HEK293 (cell line): ENCODE measurements at regions not wholly inside any gene's neighbourhood (a gene's known extent, or its start where the extent isn't known, plus 50 kb on each side); places are given as distances from the start of the nearest gene placed in this dataset.

Source experiments
- CTCF ChIA-PET: fragments of 350-600 bp; formaldehyde crosslinking; extraction: SDS; loops from one replicate; lab custom pipeline; 2021; ENCODE audit warnings: antibody characterized with exemption; lab: Yijun Ruan, JAX
- POLR2A ChIA-PET: fragments of 300-600 bp; formaldehyde crosslinking; extraction: SDS; loops from one replicate; lab custom pipeline; 2020; ENCODE audit warnings: antibody characterized with exemption, inconsistent platforms; lab: Yijun Ruan, JAX
- H3K27ac ChIP-seq: fragments of 200-500 bp; sonication (Bioruptor generic); 2 replicates; pipeline ENCODE4 v1.5.1; 2014; ENCODE audit warnings: low read depth, low read length, control low read depth, inconsistent platforms; ENCODE audit errors: extremely low read depth
- H3K36me3 ChIP-seq, 2 experiments: fragments of 200-500 bp in 1 of 2; sonication (Bioruptor generic) in 1 of 2; 1 replicate in 1 of 2; 2 replicates in 1 of 2; pipeline ENCODE4 v1.5.1; 2014 to 2017; ENCODE audit warnings: inconsistent platforms in 2 of 2, low read length in 2 of 2; ENCODE audit not compliant: control insufficient read depth in 2 of 2, insufficient read depth in 1 of 2
- H3K4me1 ChIP-seq: fragments of 200-500 bp; sonication (Bioruptor generic); 2 replicates; pipeline ENCODE4 v1.5.1; 2014; ENCODE audit warnings: mild to moderate bottlenecking, low read length, inconsistent platforms; ENCODE audit not compliant: control insufficient read depth, insufficient read depth
- H3K4me3 ChIP-seq: 2 replicates; pipeline ENCODE4 v1.5.1; 2011; ENCODE audit warnings: low read depth, mild to moderate bottlenecking, control low read depth, low read length, moderate library complexity
- H3K9me3 ChIP-seq: fragments of 200-500 bp; sonication (Bioruptor generic); 2 replicates; pipeline ENCODE4 v1.5.1; 2014; ENCODE audit warnings: low read depth, low read length, inconsistent platforms; ENCODE audit not compliant: control insufficient read depth, insufficient read depth
- MZF1 ChIP-seq: fragments of 450-650 bp; formaldehyde crosslinking; IDR thresholded peaks from 2 replicates; pipeline ENCODE4 v1.5.1; 2017; ENCODE audit warnings: missing biosample characterization, missing genetic modification characterization, borderline replicate concordance
- PRDM4 ChIP-seq: fragments of 450-650 bp; formaldehyde crosslinking; IDR thresholded peaks from 2 replicates; pipeline ENCODE4 v1.5.1; 2017; ENCODE audit warnings: missing biosample characterization, missing genetic modification characterization
- ZBTB8A ChIP-seq: fragments of 450-650 bp; formaldehyde crosslinking; IDR thresholded peaks from 2 replicates; pipeline ENCODE4 v1.5.1; 2016; ENCODE audit warnings: missing biosample characterization, missing genetic modification characterization
- ZNF2 ChIP-seq: fragments of 450-650 bp; formaldehyde crosslinking; IDR thresholded peaks from 2 replicates; pipeline ENCODE4 v1.5.1; 2016; ENCODE audit warnings: missing biosample characterization, missing genetic modification characterization
- ZNF221 ChIP-seq: fragments of 450-650 bp; formaldehyde crosslinking; IDR thresholded peaks from 2 replicates; pipeline ENCODE4 v1.5.1; 2017; ENCODE audit warnings: missing biosample characterization, missing genetic modification characterization, borderline replicate concordance
- ZNF530 ChIP-seq: fragments of 450-650 bp; formaldehyde crosslinking; IDR thresholded peaks from 2 replicates; pipeline ENCODE4 v1.5.1; 2016; ENCODE audit warnings: low read depth, missing biosample characterization, missing genetic modification characterization
- ZNF555 ChIP-seq: fragments of 450-650 bp; formaldehyde crosslinking; conservative IDR thresholded peaks from 2 replicates; pipeline ENCODE4 v1.5.1; 2017; ENCODE audit warnings: missing biosample characterization, mild to moderate bottlenecking, missing genetic modification characterization, inconsistent platforms
- ZNF792 ChIP-seq: fragments of 450-650 bp; formaldehyde crosslinking; IDR thresholded peaks from 2 replicates; pipeline ENCODE4 v1.5.1; 2016; ENCODE audit warnings: missing biosample characterization, missing genetic modification characterization
- ZSCAN16 ChIP-seq: fragments of 450-650 bp; formaldehyde crosslinking; IDR thresholded peaks from 2 replicates; pipeline ENCODE4 v1.5.1; 2016; ENCODE audit warnings: missing biosample characterization, missing genetic modification characterization
- ZSCAN5A ChIP-seq: fragments of 450-650 bp; formaldehyde crosslinking; IDR thresholded peaks from 2 replicates; pipeline ENCODE4 v1.5.1; 2016; ENCODE audit warnings: missing biosample characterization, missing genetic modification characterization
- TF ChIP-seq, protein P1 (sequence below): fragments of 450-650 bp; formaldehyde crosslinking; IDR thresholded peaks from 2 replicates; pipeline ENCODE4 v1.5.1; 2016; ENCODE audit warnings: missing biosample characterization, missing genetic modification characterization
- TF ChIP-seq, protein P2 (sequence below): sonication (generic); formaldehyde crosslinking; IDR thresholded peaks from 2 replicates; pipeline ENCODE4 v1.8.1; 2022; ENCODE audit warnings: mild to moderate bottlenecking, moderate library complexity, missing genetic modification reagents
- TF ChIP-seq, protein P3 (sequence below): fragments of 450-650 bp; formaldehyde crosslinking; IDR thresholded peaks from 2 replicates; pipeline ENCODE4 v1.5.1; 2017; ENCODE audit warnings: missing biosample characterization, missing genetic modification characterization
- TF ChIP-seq, protein P4 (sequence below): fragments of 450-650 bp; formaldehyde crosslinking; IDR thresholded peaks from 2 replicates; pipeline ENCODE4 v1.5.1; 2016; ENCODE audit warnings: missing biosample characterization, missing genetic modification characterization, borderline replicate concordance
- TF ChIP-seq, protein P5 (sequence below): fragments of 450-650 bp; formaldehyde crosslinking; IDR thresholded peaks from 2 replicates; pipeline ENCODE4; 2016; ENCODE audit warnings: missing biosample characterization, missing genetic modification characterization

DNA sequence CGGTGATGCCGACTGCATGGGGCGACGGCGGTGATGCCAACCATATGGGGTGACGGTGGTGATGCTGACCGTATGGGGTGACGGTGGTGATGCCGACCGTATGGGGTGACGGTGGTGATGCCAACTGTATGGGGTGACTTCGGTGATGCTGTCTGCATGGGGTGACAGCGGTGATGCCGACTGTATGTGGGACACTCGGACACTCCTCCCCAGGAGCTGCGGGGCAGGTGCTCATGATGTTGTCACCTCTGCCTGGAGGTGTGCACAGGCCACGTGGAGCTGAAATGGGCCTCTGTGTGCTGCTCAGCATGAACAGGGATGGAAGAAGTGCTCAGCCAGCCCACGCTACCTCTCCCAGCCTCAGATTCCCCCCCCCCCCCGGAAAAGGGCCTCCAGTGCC is 171.8 kb downstream of the OLFM1 start:
- no peaks in the 10 kb centered on the region for H3K9me3 ChIP-seq
- H3K4me3 ChIP-seq = no peak overlapping the region
- TF ChIP-seq, protein P1, sequence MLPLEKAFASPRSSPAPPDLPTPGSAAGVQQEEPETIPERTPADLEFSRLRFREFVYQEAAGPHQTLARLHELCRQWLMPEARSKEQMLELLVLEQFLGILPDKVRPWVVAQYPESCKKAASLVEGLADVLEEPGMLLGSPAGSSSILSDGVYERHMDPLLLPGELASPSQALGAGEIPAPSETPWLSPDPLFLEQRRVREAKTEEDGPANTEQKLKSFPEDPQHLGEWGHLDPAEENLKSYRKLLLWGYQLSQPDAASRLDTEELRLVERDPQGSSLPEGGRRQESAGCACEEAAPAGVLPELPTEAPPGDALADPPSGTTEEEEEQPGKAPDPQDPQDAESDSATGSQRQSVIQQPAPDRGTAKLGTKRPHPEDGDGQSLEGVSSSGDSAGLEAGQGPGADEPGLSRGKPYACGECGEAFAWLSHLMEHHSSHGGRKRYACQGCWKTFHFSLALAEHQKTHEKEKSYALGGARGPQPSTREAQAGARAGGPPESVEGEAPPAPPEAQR = no peak
- TF ChIP-seq ZNF792 (tag by site-specific recombination) = no peak
- TF ChIP-seq ZBTB8A (tag by site-specific recombination) = no peak
- TF ChIP-seq MZF1 = no peak
- TF ChIP-seq, protein P2, sequence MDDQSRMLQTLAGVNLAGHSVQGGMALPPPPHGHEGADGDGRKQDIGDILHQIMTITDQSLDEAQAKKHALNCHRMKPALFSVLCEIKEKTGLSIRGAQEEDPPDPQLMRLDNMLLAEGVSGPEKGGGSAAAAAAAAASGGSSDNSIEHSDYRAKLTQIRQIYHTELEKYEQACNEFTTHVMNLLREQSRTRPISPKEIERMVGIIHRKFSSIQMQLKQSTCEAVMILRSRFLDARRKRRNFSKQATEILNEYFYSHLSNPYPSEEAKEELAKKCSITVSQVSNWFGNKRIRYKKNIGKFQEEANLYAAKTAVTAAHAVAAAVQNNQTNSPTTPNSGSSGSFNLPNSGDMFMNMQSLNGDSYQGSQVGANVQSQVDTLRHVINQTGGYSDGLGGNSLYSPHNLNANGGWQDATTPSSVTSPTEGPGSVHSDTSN = no peak
- no peak for TF ChIP-seq ZNF2 (tag by site-specific recombination)
- TF ChIP-seq ZNF221 = no peak
- TF ChIP-seq, protein P3, sequence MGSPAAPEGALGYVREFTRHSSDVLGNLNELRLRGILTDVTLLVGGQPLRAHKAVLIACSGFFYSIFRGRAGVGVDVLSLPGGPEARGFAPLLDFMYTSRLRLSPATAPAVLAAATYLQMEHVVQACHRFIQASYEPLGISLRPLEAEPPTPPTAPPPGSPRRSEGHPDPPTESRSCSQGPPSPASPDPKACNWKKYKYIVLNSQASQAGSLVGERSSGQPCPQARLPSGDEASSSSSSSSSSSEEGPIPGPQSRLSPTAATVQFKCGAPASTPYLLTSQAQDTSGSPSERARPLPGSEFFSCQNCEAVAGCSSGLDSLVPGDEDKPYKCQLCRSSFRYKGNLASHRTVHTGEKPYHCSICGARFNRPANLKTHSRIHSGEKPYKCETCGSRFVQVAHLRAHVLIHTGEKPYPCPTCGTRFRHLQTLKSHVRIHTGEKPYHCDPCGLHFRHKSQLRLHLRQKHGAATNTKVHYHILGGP (tag by site-specific recombination) = no peak
- no peak for TF ChIP-seq ZSCAN16 (tag by site-specific recombination)
- TF ChIP-seq, protein P4, sequence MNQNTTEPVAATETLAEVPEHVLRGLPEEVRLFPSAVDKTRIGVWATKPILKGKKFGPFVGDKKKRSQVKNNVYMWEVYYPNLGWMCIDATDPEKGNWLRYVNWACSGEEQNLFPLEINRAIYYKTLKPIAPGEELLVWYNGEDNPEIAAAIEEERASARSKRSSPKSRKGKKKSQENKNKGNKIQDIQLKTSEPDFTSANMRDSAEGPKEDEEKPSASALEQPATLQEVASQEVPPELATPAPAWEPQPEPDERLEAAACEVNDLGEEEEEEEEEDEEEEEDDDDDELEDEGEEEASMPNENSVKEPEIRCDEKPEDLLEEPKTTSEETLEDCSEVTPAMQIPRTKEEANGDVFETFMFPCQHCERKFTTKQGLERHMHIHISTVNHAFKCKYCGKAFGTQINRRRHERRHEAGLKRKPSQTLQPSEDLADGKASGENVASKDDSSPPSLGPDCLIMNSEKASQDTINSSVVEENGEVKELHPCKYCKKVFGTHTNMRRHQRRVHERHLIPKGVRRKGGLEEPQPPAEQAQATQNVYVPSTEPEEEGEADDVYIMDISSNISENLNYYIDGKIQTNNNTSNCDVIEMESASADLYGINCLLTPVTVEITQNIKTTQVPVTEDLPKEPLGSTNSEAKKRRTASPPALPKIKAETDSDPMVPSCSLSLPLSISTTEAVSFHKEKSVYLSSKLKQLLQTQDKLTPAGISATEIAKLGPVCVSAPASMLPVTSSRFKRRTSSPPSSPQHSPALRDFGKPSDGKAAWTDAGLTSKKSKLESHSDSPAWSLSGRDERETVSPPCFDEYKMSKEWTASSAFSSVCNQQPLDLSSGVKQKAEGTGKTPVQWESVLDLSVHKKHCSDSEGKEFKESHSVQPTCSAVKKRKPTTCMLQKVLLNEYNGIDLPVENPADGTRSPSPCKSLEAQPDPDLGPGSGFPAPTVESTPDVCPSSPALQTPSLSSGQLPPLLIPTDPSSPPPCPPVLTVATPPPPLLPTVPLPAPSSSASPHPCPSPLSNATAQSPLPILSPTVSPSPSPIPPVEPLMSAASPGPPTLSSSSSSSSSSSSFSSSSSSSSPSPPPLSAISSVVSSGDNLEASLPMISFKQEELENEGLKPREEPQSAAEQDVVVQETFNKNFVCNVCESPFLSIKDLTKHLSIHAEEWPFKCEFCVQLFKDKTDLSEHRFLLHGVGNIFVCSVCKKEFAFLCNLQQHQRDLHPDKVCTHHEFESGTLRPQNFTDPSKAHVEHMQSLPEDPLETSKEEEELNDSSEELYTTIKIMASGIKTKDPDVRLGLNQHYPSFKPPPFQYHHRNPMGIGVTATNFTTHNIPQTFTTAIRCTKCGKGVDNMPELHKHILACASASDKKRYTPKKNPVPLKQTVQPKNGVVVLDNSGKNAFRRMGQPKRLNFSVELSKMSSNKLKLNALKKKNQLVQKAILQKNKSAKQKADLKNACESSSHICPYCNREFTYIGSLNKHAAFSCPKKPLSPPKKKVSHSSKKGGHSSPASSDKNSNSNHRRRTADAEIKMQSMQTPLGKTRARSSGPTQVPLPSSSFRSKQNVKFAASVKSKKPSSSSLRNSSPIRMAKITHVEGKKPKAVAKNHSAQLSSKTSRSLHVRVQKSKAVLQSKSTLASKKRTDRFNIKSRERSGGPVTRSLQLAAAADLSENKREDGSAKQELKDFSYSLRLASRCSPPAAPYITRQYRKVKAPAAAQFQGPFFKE (tag by site-specific recombination) = no peak
- POLR2A ChIA-PET = interaction anchor here (0.7 kb wide), 1 partner anchor 627 kb away, joined by 4 read pairs; no protein-coding TSS in a partner anchor
- H3K36me3 ChIP-seq = no peaks in the 10 kb centered on the region
- no peaks in the 10 kb centered on the region for H3K4me1 ChIP-seq
- H3K27ac ChIP-seq = no peak overlapping the region
- CTCF ChIA-PET = interaction anchor here (0.7 to 0.9 kb wide), 2 partner anchors 106 to 172 kb away, joined by 3 read pairs; no protein-coding TSS in a partner anchor

DNA sequence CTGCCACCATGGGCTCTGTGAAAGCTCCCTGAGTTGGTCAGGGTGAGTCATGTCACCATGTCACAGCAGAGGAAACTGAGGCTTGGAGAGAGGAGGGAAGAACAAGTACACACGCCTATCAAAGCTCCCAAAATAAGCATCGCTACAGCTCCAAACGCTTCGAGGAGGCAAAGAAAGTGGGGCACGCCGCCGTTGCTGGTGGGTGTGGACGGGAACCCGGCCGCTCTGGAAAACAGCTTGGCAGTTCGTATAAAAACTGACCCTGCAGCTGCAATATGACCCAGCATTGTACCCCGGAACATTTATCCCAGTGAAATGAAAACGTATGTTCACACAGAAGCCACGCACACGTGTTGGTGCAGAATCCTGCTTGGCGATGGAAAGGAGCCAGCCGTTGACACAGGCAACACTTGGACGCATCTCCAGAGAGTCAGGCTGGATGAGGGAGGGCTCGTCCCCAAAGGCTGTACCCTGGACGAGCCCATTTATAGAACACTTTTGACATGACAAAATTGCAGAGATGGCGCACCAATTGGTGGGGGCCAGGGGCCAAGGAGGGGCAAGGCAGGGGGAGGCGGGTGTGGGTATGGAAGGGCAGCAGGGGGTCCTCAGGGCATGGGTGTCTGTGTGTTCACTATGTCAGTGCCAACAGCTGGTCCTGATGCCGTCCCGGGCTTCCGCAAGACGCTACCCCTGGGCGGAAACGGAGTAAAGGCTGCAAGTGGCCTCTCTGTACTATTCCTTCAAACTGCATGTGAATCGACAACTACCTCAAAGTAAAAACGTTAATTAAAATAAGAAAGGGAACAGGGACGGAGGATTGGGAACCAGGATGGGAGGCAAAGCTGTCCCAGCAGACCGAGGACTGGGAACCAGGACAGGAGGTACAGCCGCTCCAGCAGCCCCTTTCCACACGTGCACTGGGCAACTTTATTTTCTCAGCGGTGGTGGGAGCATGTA is 173.0 kb downstream of the OLFM1 start:
- ChIA-PET POLR2A (no interaction called here), CTCF (interaction anchor here (0.9 to 1.0 kb wide), 3 partner anchors 90 to 174 kb away, joined by 3 to 4 read pairs (median 4); no protein-coding TSS in a partner anchor)
- TF ChIP-seq ZNF555 (tag by site-specific recombination) (no peak), ZSCAN5A (tag by site-specific recombination) (no peak), ZNF530 (tag by site-specific recombination) (no peak), PRDM4 (no peak)
- TF ChIP-seq, protein P5, sequence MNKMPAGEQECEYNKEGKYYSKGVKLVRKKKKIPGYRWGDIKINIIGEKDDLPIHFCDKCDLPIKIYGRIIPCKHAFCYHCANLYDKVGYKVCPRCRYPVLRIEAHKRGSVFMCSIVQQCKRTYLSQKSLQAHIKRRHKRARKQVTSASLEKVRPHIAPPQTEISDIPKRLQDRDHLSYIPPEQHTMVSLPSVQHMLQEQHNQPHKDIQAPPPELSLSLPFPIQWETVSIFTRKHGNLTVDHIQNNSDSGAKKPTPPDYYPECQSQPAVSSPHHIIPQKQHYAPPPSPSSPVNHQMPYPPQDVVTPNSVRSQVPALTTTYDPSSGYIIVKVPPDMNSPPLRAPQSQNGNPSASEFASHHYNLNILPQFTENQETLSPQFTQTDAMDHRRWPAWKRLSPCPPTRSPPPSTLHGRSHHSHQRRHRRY (tag by site-specific recombination) = no peak

More for the DNA sequence above, 173.0 kb downstream of the OLFM1 start:
- H3K4me3 ChIP-seq = no peak overlapping the region
- no peaks in the 10 kb centered on the region for H3K9me3 ChIP-seq
- H3K4me1 ChIP-seq = no peaks in the 10 kb centered on the region
- H3K27ac ChIP-seq = no peak overlapping the region
- H3K36me3 ChIP-seq = no peaks in the 10 kb centered on the region
